Keratinocyte (primary cell): ENCODE measurements at regions not wholly inside any gene's neighbourhood (a gene's known extent, or its start where the extent isn't known, plus 50 kb on each side); places are given as distances from the start of the nearest gene placed in this dataset.

Experiments used
- DNase-seq: peaks from one replicate; pipeline ENCODE4 v3.0.0-alpha.2; 2011; ENCODE audit warnings: low read depth, missing footprints, low spot score
- FAIRE-seq: peaks from 2 replicates; lab custom pipeline; 2011; peaks lifted over from hg19 to GRCh38; lab: Jason Lieb, UNC
- H2AFZ ChIP-seq: 2 replicates; pipeline ENCODE4 v1.6.0; 2012; ENCODE audit warnings: low read length, control low read depth, inconsistent platforms; ENCODE audit not compliant: control insufficient read depth
- H3K27ac ChIP-seq: 2 replicates; pipeline ENCODE4 v1.5.1; 2011; ENCODE audit warnings: low read length; ENCODE audit not compliant: control insufficient read depth, insufficient read depth
- H3K27me3 ChIP-seq: 3 replicates; pipeline ENCODE4 v1.6.0; 2011; ENCODE audit warnings: low read length; ENCODE audit not compliant: control insufficient read depth, insufficient read depth; ENCODE audit errors: extremely low read depth
- H3K36me3 ChIP-seq, 2 experiments: 2 replicates in 1 of 2; 3 replicates in 1 of 2; pipeline ENCODE4 v1.5.1; 2011; ENCODE audit warnings: low read length in 2 of 2, mild to moderate bottlenecking in 1 of 2; ENCODE audit not compliant: control insufficient read depth in 2 of 2, insufficient read depth in 2 of 2; ENCODE audit errors: extremely low read depth in 1 of 2
- H3K4me1 ChIP-seq: 3 replicates; pipeline ENCODE4 v1.5.1; 2011; ENCODE audit warnings: low read length; ENCODE audit not compliant: control insufficient read depth, insufficient read depth; ENCODE audit errors: extremely low read depth
- H3K4me2 ChIP-seq: 3 replicates; pipeline ENCODE4 v1.6.0; 2011; ENCODE audit warnings: low read depth, low read length; ENCODE audit not compliant: control insufficient read depth, insufficient read depth; ENCODE audit errors: extremely low read depth
- H3K4me3 ChIP-seq, 3 experiments: fragments of 200-600 bp in 1 of 3; sonication (generic) in 1 of 3; 2 replicates in 2 of 3; 3 replicates in 1 of 3; pipeline ENCODE4 v1.5.1; 2011 to 2016; ENCODE audit warnings: low read length in 3 of 3, mild to moderate bottlenecking in 3 of 3, control low read depth in 2 of 3, inconsistent platforms in 1 of 3, low read depth in 1 of 3, mixed read lengths in 1 of 3, mixed run types in 1 of 3, moderate library complexity in 1 of 3; ENCODE audit not compliant: control insufficient read depth in 2 of 3, insufficient read depth in 2 of 3; ENCODE audit errors: extremely low read depth in 1 of 3
- H3K79me2 ChIP-seq: 2 replicates; pipeline ENCODE4 v1.6.0; 2012; ENCODE audit warnings: low read length; ENCODE audit not compliant: control insufficient read depth, insufficient read depth
- H3K9ac ChIP-seq: 3 replicates; pipeline ENCODE4 v1.6.0; 2011; ENCODE audit warnings: low read length; ENCODE audit not compliant: control insufficient read depth, insufficient read depth; ENCODE audit errors: extremely low read depth
- H3K9me1 ChIP-seq: 3 replicates; pipeline ENCODE4 v1.6.0; 2011; ENCODE audit warnings: low read length; ENCODE audit not compliant: control insufficient read depth, insufficient read depth; ENCODE audit errors: extremely low read depth
- H3K9me3 ChIP-seq: 2 replicates; pipeline ENCODE4 v1.5.1; 2012; ENCODE audit warnings: low read depth, low read length; ENCODE audit not compliant: control insufficient read depth
- H4K20me1 ChIP-seq: 3 replicates; pipeline ENCODE4 v1.6.0; 2011; ENCODE audit warnings: low read length; ENCODE audit not compliant: control insufficient read depth, insufficient read depth; ENCODE audit errors: extremely low read depth
- EZH2 ChIP-seq: IDR thresholded peaks from one replicate; pipeline ENCODE4 v1.6.1; 2012; ENCODE audit warnings: inconsistent platforms, mild to moderate bottlenecking, low read length, moderate library complexity
- dilution Hi-C: fragments of 300-500 bp; cut with MboI; formaldehyde crosslinking; loops from one replicate; pipeline ENCODE4 v1.7.0; 2020; ENCODE audit warnings: low sequenced_read_pairs; ENCODE audit not compliant: extremely low pct_ligation_motif_present
- TF ChIP-seq, protein P1 (sequence below), 3 experiments: IDR thresholded peaks in 1 of 3; conservative IDR thresholded peaks in 1 of 3; optimal IDR thresholded peaks in 1 of 3; 2 replicates in 2 of 3; 3 replicates in 1 of 3; pipeline versions ENCODE3 to v1.5.1; 2011; ENCODE audit warnings: low read length in 3 of 3, mild to moderate bottlenecking in 3 of 3, moderate library complexity in 2 of 3, control low read depth in 1 of 3, inconsistent platforms in 1 of 3; ENCODE audit not compliant: insufficient read depth in 2 of 3; ENCODE audit errors: extremely low read depth in 1 of 3

DNA sequence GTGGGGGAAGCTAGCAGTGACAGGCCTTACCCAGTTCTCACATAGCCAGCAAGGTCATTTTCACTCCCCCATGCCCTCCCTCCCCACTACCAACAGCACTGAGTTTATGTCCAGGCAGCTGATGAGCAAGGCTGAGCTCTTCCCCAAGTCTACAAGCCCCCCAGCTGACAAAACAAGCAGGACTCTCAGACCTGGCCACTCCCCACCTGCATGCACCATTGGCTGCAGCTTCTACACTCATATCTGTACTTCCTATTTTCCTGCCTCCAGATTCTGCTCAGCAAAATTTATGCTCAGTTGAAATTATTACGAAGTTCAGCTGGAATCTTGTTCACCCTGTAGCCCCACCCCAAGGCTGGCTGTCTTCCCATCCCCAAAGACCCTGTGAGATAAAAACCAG is 339.3 kb downstream of the ARL6IP6 start:
- Histone ChIP-seq H3K27ac (no peak overlapping the region), H3K9me3 (no peaks in the 10 kb centered on the region), H2AFZ (no peak overlapping the region), H3K9me1 (no peaks in the 10 kb centered on the region), H3K27me3 (no peaks in the 10 kb centered on the region), H3K4me1 (peaks cover 12% of the 10 kb centered on the region), H3K4me3 (no peak overlapping the region), H3K9ac (no peak overlapping the region), H3K4me2 (no peak overlapping the region), H4K20me1 (no peaks in the 10 kb centered on the region), H3K79me2 (no peaks in the 10 kb centered on the region), H3K36me3 (no peaks in the 10 kb centered on the region)
- FAIRE-seq (no peak), DNase-seq (no peak)
- no peak for TF ChIP-seq EZH2
- TF ChIP-seq, protein P1, sequence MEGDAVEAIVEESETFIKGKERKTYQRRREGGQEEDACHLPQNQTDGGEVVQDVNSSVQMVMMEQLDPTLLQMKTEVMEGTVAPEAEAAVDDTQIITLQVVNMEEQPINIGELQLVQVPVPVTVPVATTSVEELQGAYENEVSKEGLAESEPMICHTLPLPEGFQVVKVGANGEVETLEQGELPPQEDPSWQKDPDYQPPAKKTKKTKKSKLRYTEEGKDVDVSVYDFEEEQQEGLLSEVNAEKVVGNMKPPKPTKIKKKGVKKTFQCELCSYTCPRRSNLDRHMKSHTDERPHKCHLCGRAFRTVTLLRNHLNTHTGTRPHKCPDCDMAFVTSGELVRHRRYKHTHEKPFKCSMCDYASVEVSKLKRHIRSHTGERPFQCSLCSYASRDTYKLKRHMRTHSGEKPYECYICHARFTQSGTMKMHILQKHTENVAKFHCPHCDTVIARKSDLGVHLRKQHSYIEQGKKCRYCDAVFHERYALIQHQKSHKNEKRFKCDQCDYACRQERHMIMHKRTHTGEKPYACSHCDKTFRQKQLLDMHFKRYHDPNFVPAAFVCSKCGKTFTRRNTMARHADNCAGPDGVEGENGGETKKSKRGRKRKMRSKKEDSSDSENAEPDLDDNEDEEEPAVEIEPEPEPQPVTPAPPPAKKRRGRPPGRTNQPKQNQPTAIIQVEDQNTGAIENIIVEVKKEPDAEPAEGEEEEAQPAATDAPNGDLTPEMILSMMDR (optimal IDR thresholded peaks at IDR 0.05 in 1 of 3, IDR thresholded peaks at IDR 0.05 in 1 of 3, conservative IDR thresholded peaks at IDR 0.05 in 1 of 3; ENCODE audit: extremely low read depth in 1 of 3, insufficient read depth in 2 of 3, low read length in 3 of 3): no peak
- dilution Hi-C loops: no loop called here

DNA sequence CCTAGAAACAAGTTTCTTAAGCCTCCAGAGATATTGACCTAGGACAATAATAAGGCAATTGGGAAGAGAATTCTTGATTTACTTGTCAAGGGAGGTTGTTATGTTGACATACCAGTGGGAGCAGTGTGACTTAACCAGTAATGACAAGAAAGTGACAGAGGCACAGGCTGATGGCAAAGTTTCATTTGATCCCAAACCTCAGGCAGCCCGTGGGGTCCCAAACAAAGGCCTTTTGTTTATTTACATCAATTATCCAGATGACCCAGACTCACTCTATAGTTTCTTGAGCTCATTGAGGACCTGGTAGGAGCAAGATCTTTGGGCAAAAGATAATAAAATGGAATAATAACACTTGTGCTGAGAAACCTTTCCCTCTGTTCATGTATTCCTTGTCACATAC is 336.8 kb downstream of the ARL6IP6 start:
- no peaks in the 10 kb centered on the region for H3K36me3 ChIP-seq
- dilution Hi-C loops: no loop called here
- no peak overlapping the region for H3K4me2 ChIP-seq
- H3K79me2 ChIP-seq: no peaks in the 10 kb centered on the region
- TF ChIP-seq EZH2: no peak
- TF ChIP-seq, protein P1 (optimal IDR thresholded peaks at IDR 0.05 in 1 of 3, IDR thresholded peaks at IDR 0.05 in 1 of 3, conservative IDR thresholded peaks at IDR 0.05 in 1 of 3; ENCODE audit: extremely low read depth in 1 of 3, insufficient read depth in 2 of 3, low read length in 3 of 3): no peak
- no peak overlapping the region for H2AFZ ChIP-seq
- H4K20me1 ChIP-seq: no peaks in the 10 kb centered on the region
- H3K4me1 ChIP-seq: peaks cover 9% of the 10 kb centered on the region
- DNase-seq (no peak), FAIRE-seq (no peak)
- no peaks in the 10 kb centered on the region for H3K27me3 ChIP-seq
- H3K27ac ChIP-seq: no peak overlapping the region
- no peaks in the 10 kb centered on the region for H3K9me3 ChIP-seq
- H3K9ac ChIP-seq: no peak overlapping the region
- H3K9me1 ChIP-seq: no peaks in the 10 kb centered on the region
- no peak overlapping the region for H3K4me3 ChIP-seq
